Brain microvascular endothelial cell (primary cell): ENCODE measurements at regions not wholly inside any gene's neighbourhood (a gene's known extent, or its start where the extent isn't known, plus 50 kb on each side); places are given as distances from the start of the nearest gene placed in this dataset.

ENCODE experiments used
- DNase-seq: peaks from one replicate; pipeline ENCODE4 v3.0.0-alpha.2; 2020
- H3K27ac ChIP-seq: fragments of 250-450 bp; sonication (Bioruptor Pico); 2 replicates; pipeline ENCODE4 v1.5.1; 2020; ENCODE audit warnings: mild to moderate bottlenecking, moderate library complexity
- H3K27me3 ChIP-seq: fragments of 250-450 bp; sonication (Bioruptor Pico); replicated peaks from 2 replicates; pipeline ENCODE4 v1.5.1; 2020; ENCODE audit warnings: mild to moderate bottlenecking
- H3K36me3 ChIP-seq: fragments of 250-450 bp; sonication (Bioruptor Pico); replicated peaks from 2 replicates; pipeline ENCODE4 v1.5.1; 2020; ENCODE audit warnings: mild to moderate bottlenecking
- H3K4me3 ChIP-seq: 2 replicates; pipeline ENCODE4 v1.5.1; 2011; ENCODE audit warnings: low read depth, mild to moderate bottlenecking, control low read depth, low read length, moderate library complexity
- in situ Hi-C: cut with HindIII; loops from 2 replicates; pipeline ENCODE4 v1.10.0; 2017; ENCODE audit warnings: low sequenced_read_pairs, low pct_ligation_motif_present
- TF ChIP-seq, protein P1 (sequence below): IDR thresholded peaks from 2 replicates; pipeline ENCODE4 v1.5.1; 2011; ENCODE audit warnings: low read depth, mild to moderate bottlenecking, moderate library complexity, low read length, control low read depth, inconsistent platforms; ENCODE audit errors: missing control alignments

DNA sequence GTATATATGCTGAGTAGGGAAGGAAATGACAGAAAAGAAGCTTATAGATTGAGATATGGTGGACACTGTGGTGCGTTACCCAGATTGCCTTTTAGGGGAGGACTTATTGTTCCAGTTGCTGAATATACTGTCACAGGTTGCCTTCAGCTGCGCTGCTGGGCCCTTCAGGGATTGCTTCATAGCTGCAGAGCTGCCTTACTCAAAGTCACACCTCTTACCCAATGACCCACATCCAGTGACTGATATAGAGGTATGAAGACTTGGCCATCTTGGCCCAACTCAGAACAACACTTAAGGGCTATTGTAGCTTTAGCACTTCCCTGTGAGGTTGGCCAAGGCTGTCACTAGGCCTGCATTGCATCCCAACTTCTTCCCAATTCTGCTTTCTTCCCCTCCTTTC is 63.4 kb upstream of the TMEM164 start:
- no peaks in the 10 kb centered on the region for H3K36me3 ChIP-seq
- DNase-seq = no peak
- H3K4me3 ChIP-seq = no peak overlapping the region
- TF ChIP-seq, protein P1, sequence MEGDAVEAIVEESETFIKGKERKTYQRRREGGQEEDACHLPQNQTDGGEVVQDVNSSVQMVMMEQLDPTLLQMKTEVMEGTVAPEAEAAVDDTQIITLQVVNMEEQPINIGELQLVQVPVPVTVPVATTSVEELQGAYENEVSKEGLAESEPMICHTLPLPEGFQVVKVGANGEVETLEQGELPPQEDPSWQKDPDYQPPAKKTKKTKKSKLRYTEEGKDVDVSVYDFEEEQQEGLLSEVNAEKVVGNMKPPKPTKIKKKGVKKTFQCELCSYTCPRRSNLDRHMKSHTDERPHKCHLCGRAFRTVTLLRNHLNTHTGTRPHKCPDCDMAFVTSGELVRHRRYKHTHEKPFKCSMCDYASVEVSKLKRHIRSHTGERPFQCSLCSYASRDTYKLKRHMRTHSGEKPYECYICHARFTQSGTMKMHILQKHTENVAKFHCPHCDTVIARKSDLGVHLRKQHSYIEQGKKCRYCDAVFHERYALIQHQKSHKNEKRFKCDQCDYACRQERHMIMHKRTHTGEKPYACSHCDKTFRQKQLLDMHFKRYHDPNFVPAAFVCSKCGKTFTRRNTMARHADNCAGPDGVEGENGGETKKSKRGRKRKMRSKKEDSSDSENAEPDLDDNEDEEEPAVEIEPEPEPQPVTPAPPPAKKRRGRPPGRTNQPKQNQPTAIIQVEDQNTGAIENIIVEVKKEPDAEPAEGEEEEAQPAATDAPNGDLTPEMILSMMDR = no peak
- in situ Hi-C loops = no loop called here
- no peak overlapping the region for H3K27ac ChIP-seq
- no peaks in the 10 kb centered on the region for H3K27me3 ChIP-seq

DNA sequence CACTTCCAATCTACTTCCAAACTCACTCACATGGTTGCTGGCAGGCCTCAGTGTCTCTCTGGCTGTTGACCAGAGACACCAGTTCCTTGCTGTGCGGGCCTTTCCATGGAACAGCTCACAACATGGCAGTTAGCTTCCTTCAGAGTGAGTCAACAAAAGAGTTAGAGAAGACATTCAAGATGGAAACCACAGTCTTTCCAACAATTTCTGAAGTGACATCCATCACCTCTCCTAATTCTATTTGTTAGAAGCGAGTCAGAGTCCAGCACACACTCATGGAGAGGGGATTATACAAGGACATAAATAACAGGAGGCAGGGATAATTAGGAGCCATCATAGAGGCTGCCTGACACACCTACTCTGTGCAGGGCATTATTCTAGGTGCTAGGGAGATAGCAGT is 62.5 kb upstream of the TMEM164 start:
- no peak for DNase-seq
- no peak overlapping the region for H3K4me3 ChIP-seq
- no peak overlapping the region for H3K27ac ChIP-seq
- TF ChIP-seq, protein P1 = no peak
- no peaks in the 10 kb centered on the region for H3K27me3 ChIP-seq
- H3K36me3 ChIP-seq = no peaks in the 10 kb centered on the region
- in situ Hi-C loops = no loop called here

DNA sequence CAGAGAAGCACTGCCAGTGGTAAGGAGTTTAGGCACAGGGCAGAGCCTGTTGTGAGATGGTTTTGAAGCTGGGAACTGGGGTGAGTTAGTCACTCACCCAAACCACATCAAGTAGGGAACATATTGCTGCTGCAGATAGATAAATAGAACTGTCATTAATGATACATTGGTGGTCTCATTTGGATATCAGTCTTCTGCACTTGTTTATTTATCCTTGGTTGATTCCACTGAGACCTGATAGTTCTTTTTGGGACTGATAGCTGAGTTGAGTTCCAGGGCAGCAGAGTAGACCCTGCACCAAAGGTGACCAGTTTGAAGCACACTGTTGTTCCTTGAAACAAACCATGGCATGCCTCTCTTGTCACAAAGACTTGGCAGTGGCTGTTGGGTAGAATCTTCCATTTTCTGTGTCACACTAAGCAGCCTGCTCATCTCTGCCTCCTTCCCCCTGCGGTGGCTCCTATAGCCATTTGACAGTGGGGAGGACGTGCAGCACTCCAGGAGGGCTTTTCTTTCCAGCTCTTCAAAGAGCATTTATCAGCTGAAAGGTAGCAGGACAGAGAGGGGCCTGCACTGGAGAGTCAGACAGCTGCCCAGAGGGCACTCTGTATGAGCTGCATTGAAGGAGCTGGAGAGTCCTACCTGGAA is 59.7 kb upstream of the TMEM164 start:
- Histone ChIP-seq H3K27ac (no peak overlapping the region), H3K4me3 (no peak overlapping the region), H3K27me3 (no peaks in the 10 kb centered on the region), H3K36me3 (no peaks in the 10 kb centered on the region)
- TF ChIP-seq, protein P1 = no peak
- in situ Hi-C loops = no loop called here
- DNase-seq = no peak

DNA sequence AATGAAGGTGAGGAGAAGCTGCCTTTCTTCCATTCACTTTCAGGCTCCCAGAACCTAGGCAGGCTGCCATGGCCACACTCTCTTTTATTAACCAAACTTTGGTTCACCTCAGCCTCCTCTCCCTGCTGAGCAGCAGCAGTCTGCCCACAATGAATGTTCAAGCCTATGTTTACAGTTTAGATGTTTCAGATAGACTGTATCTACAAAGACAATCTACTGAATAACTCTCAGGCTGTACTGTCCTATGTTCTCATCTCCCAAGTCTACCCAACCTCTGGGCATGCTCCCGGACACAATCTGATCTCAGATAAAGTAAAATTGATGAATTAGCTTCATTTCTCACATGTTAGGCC is 59.2 kb upstream of the TMEM164 start:
- Histone ChIP-seq H3K36me3 (no peaks in the 10 kb centered on the region), H3K27me3 (no peaks in the 10 kb centered on the region), H3K27ac (no peak overlapping the region), H3K4me3 (no peak overlapping the region)
- no peak for DNase-seq
- TF ChIP-seq, protein P1 = no peak
- in situ Hi-C loops = no loop called here

DNA sequence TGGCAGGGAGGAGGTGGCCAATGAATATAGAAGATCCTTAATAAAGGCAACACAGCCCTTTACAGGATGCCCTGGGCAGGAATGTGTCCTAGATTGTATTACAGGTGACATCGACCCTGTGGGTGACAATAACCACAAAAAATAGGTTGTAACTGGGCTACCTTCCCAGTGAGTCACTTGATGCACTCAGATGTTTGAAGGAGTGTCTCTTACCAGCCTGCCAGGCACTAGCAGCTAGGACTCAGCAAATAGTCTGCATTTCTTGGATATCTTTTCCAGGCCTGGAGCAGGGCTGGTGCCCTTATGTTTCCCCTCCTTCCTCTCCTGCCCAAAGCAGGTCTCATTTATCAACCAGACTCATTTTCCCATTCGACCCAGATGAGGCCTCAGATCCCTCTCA is 50.9 kb upstream of the TMEM164 start:
- H3K27me3 ChIP-seq = no peaks in the 10 kb centered on the region
- in situ Hi-C loops = no loop called here
- DNase-seq = no peak
- H3K27ac ChIP-seq = no peak overlapping the region
- no peaks in the 10 kb centered on the region for H3K36me3 ChIP-seq
- no peak overlapping the region for H3K4me3 ChIP-seq
- TF ChIP-seq, protein P1 = no peak
